Panc1 (cell line): ENCODE measurements at regions not wholly inside any gene's neighbourhood (a gene's known extent, or its start where the extent isn't known, plus 50 kb on each side); places are given as distances from the start of the nearest gene placed in this dataset.

Experiments
- ATAC-seq: fragments of 200-7000 bp; cut with Tn5 transposase; 2 replicates; pipeline ENCODE4 v1.9.1; 2020; ENCODE audit warnings: mild to moderate bottlenecking, moderate library complexity
- BruUV-seq: library from RNA; stranded (reverse); fragments of 400-500 nt; replicated peaks from 2 replicates; lab custom pipeline; 2021; lab: Mats Ljungman, UMichigan
- CTCF ChIA-PET: fragments of 300-600 bp; sonication (Branson Sonifier 250); formaldehyde crosslinking; loops from one replicate; lab custom pipeline; 2022; ENCODE audit warnings: antibody characterized with exemption; lab: Charles Lee
- POLR2A ChIA-PET: fragments of 300-600 bp; sonication (Branson Sonifier 250); formaldehyde crosslinking; loops from one replicate; lab custom pipeline; 2022; ENCODE audit warnings: antibody characterized with exemption; lab: Charles Lee
- DNase-seq: peaks from one replicate; pipeline ENCODE4 v3.0.0-alpha.2; 2010; ENCODE audit warnings: low read depth, low spot score
- H3K27ac ChIP-seq: 2 replicates; pipeline ENCODE4 v1.5.1; 2011; ENCODE audit warnings: mild to moderate bottlenecking, low read length, inconsistent platforms
- H3K27me3 ChIP-seq: fragments of 200-500 bp; sonication (Bioruptor generic); 2 replicates; pipeline ENCODE4 v1.6.0; 2014; ENCODE audit warnings: low read length, inconsistent platforms; ENCODE audit not compliant: control insufficient read depth, insufficient read depth
- H3K36me3 ChIP-seq: fragments of 200-500 bp; sonication (Bioruptor generic); 2 replicates; pipeline ENCODE4 v1.5.1; 2014; ENCODE audit warnings: inconsistent platforms, mild to moderate bottlenecking, low read length, moderate library complexity; ENCODE audit not compliant: control insufficient read depth, insufficient read depth
- H3K4me1 ChIP-seq: 2 replicates; pipeline ENCODE4 v1.5.1; 2011; ENCODE audit warnings: inconsistent platforms, mild to moderate bottlenecking, low read length, moderate library complexity; ENCODE audit not compliant: control insufficient read depth, insufficient read depth
- H3K4me3 ChIP-seq, 2 experiments: 2 replicates each; pipeline ENCODE4 v1.5.1; 2011 to 2012; ENCODE audit warnings: low read depth in 2 of 2, low read length in 2 of 2, mild to moderate bottlenecking in 2 of 2, inconsistent platforms in 1 of 2, moderate library complexity in 1 of 2
- H3K9me3 ChIP-seq: fragments of 200-500 bp; sonication (Bioruptor generic); 2 replicates; pipeline ENCODE4 v1.5.1; 2014; ENCODE audit warnings: low read depth, mild to moderate bottlenecking, inconsistent platforms, low read length, moderate library complexity; ENCODE audit not compliant: control insufficient read depth, insufficient read depth
- POLR2AphosphoS5 ChIP-seq: IDR thresholded peaks from 2 replicates; pipeline ENCODE4 v1.6.1; 2012; ENCODE audit warnings: mild to moderate bottlenecking, low read depth, low read length, moderate library complexity
- SIN3A ChIP-seq: IDR thresholded peaks from 2 replicates; pipeline ENCODE4 v1.6.1; 2012; ENCODE audit warnings: low read depth, mild to moderate bottlenecking, low read length, moderate library complexity, borderline replicate concordance; ENCODE audit not compliant: insufficient read depth
- TCF7L2 ChIP-seq: IDR thresholded peaks from 2 replicates; pipeline ENCODE4 v1.6.1; 2011; ENCODE audit warnings: mild to moderate bottlenecking, low read depth, low read length, inconsistent platforms
- in situ Hi-C: cut with HindIII; loops from 2 replicates; pipeline ENCODE4 v1.10.0; 2016; ENCODE audit warnings: low sequenced_read_pairs, low pct_unique_long_range_greater_than_20kb
- intact Hi-C: fragments of 100-400 bp; cut with micrococcal nuclease; formaldehyde crosslinking; loops from one replicate; pipeline ENCODE4 v1.10.0; 2022; ENCODE audit not compliant: unreplicated experiment
- TF ChIP-seq, protein P1 (sequence below), 2 experiments: IDR thresholded peaks; 2 replicates each; pipeline ENCODE4 v1.6.1; 2011 to 2012; ENCODE audit warnings: low read depth in 2 of 2, control low read depth in 1 of 2, low read length in 1 of 2, mild to moderate bottlenecking in 1 of 2, moderate library complexity in 1 of 2; ENCODE audit not compliant: insufficient read depth in 1 of 2
- TF ChIP-seq, protein P2 (sequence below): fragments of 450-650 bp; IDR thresholded peaks from 2 replicates; pipeline ENCODE4 v1.5.1; 2017; ENCODE audit warnings: mild to moderate bottlenecking

DNA sequence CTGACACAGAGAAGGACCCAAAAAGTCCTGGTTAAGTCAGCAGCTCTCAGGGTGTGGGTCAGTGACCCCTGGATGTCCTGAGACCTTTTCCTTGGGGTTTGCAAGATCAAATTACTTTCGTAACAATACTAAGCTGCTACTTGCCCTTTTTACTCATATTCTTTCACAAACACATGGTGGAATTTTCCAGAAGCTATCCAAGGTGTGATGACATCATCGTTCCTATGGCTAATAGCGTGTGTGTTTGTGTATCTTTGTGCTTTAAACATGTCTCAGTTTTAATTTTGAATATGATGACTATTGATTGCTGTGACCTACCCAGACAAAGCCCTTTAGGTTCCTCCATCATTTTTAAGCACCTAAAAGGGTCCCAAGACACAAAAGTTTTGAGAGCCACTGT is 176.2 kb downstream of the PHETA1 start:
- TF ChIP-seq POLR2AphosphoS5 (no peak), TCF7L2 (no peak), SIN3A (no peak)
- TF ChIP-seq, protein P1, sequence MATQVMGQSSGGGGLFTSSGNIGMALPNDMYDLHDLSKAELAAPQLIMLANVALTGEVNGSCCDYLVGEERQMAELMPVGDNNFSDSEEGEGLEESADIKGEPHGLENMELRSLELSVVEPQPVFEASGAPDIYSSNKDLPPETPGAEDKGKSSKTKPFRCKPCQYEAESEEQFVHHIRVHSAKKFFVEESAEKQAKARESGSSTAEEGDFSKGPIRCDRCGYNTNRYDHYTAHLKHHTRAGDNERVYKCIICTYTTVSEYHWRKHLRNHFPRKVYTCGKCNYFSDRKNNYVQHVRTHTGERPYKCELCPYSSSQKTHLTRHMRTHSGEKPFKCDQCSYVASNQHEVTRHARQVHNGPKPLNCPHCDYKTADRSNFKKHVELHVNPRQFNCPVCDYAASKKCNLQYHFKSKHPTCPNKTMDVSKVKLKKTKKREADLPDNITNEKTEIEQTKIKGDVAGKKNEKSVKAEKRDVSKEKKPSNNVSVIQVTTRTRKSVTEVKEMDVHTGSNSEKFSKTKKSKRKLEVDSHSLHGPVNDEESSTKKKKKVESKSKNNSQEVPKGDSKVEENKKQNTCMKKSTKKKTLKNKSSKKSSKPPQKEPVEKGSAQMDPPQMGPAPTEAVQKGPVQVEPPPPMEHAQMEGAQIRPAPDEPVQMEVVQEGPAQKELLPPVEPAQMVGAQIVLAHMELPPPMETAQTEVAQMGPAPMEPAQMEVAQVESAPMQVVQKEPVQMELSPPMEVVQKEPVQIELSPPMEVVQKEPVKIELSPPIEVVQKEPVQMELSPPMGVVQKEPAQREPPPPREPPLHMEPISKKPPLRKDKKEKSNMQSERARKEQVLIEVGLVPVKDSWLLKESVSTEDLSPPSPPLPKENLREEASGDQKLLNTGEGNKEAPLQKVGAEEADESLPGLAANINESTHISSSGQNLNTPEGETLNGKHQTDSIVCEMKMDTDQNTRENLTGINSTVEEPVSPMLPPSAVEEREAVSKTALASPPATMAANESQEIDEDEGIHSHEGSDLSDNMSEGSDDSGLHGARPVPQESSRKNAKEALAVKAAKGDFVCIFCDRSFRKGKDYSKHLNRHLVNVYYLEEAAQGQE (IDR thresholded peaks at IDR 0.05; ENCODE audit: insufficient read depth in 1 of 2, low read depth in 2 of 2, low read length in 1 of 2), result no peak
- TF ChIP-seq, protein P2, sequence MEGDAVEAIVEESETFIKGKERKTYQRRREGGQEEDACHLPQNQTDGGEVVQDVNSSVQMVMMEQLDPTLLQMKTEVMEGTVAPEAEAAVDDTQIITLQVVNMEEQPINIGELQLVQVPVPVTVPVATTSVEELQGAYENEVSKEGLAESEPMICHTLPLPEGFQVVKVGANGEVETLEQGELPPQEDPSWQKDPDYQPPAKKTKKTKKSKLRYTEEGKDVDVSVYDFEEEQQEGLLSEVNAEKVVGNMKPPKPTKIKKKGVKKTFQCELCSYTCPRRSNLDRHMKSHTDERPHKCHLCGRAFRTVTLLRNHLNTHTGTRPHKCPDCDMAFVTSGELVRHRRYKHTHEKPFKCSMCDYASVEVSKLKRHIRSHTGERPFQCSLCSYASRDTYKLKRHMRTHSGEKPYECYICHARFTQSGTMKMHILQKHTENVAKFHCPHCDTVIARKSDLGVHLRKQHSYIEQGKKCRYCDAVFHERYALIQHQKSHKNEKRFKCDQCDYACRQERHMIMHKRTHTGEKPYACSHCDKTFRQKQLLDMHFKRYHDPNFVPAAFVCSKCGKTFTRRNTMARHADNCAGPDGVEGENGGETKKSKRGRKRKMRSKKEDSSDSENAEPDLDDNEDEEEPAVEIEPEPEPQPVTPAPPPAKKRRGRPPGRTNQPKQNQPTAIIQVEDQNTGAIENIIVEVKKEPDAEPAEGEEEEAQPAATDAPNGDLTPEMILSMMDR, result no peak
- intact Hi-C loops, result no loop called here
- in situ Hi-C loops, result no loop called here
- Histone ChIP-seq H3K36me3 (no peaks in the 10 kb centered on the region), H3K27me3 (peaks cover 7% of the 10 kb centered on the region), H3K27ac (no peak overlapping the region), H3K9me3 (no peaks in the 10 kb centered on the region), H3K4me3 (no peak overlapping the region), H3K4me1 (no peaks in the 10 kb centered on the region)
- ChIA-PET POLR2A (no interaction called here), CTCF (no interaction called here)
- BruUV-seq, result no TSS peak
- DNase-seq (no peak), ATAC-seq (no peak)

DNA sequence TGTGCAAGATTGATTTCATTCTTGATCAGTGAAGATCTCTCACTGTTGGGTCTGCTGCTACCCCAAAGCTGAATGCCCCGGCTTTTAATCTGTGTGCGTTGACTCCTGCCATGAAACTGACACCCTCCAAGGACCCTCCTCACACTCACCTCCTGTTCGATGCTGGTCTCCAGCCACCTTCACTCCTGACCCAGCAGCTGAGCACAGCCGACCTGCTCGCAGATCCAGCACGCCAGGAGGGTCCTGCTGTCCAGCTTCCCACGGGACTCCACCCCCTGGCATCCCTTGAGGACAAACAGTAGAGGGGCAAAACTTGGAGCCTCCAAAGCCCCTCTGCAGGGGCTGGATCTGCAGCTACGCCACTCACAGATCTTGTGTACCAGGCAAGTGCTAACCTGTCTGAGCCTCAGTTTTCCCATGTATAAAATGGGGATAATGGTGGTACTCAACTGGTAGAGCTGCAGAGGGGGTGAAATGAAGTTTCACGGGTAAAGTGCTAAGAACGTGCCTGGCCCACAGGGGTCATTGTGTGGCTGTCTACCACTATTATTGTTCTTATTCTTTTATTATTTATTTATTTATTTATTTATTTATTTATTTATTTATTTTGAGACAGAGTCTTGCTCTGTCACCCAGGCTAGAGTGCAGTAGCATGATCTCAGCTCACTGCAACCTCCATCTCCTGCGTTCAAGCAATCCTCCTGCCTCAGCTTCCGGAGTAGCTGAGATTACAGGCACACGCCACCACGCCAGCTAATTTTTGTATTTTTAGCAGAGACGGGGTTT is 178.0 kb downstream of the PHETA1 start:
- Histone ChIP-seq H3K36me3 (no peaks in the 10 kb centered on the region), H3K27ac (no peak overlapping the region), H3K4me3 (no peak overlapping the region), H3K4me1 (no peaks in the 10 kb centered on the region), H3K27me3 (peaks cover 5% of the 10 kb centered on the region), H3K9me3 (no peaks in the 10 kb centered on the region)
- intact Hi-C loops (no loop called here), in situ Hi-C loops (no loop called here)
- ChIA-PET POLR2A (no interaction called here), CTCF (no interaction called here)
- DNase-seq (no peak), ATAC-seq (no peak)
- TF ChIP-seq, protein P2, result no peak
- no peak for TF ChIP-seq SIN3A
- TF ChIP-seq TCF7L2, result no peak
- BruUV-seq, result no TSS peak
